ENCODE measurements at regions not wholly inside any gene's neighbourhood (a gene's known extent, or its start where the extent isn't known, plus 50 kb on each side); places are given as distances from the start of the nearest gene placed in this dataset.

- TF ChIP-seq CTCF (IDR thresholded peaks at IDR 0.05) (no peak), POLR2A (IDR thresholded peaks at IDR 0.05) (no peak)
These were observed 179.4 kb downstream of the OGFRL1 start for GRCh38 chr6:71468038-71468437.

Measured in testis (tissue), 2 donors.